Breast epithelium (tissue), 3 donors: ENCODE measurements at regions not wholly inside any gene's neighbourhood (a gene's known extent, or its start where the extent isn't known, plus 50 kb on each side); places are given as distances from the start of the nearest gene placed in this dataset.

Experiments used
- POLR2AphosphoS5 ChIP-seq, 3 donors: sonication (generic); formaldehyde crosslinking; IDR thresholded peaks; one replicate each; pipeline ENCODE4 v1.6.1; 2017; ENCODE audit warnings: antibody characterized with exemption in 3 of 3
- TF ChIP-seq, protein P1 (sequence below), 3 donors: fragments of 450-650 bp; IDR thresholded peaks; one replicate each; pipeline ENCODE4 v1.5.1; 2016 to 2017; ENCODE audit warnings: antibody characterized with exemption in 3 of 3, mild to moderate bottlenecking in 3 of 3, moderate library complexity in 3 of 3

DNA sequence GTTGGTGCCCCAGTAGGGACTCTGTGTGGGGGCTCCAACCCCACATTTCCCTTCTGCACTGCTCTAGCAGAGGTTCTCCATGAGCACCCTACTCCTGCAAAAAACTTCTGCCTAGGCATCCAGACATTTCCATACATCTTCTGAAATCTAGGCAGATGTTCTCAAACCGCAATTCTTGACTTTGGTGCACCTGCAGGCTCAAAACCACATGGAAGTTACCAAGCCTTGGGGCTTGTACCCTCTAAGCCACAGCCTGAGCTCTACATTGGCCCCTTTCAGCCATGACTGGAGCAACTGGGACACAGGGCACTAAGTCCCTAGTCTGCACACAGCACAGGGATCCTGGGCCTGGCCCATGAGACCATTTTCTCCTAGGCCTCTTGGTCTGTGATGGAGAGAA is 66.5 kb upstream of the VGLL3 start:
- TF ChIP-seq POLR2AphosphoS5 (IDR thresholded peaks at IDR 0.05): no peak
- TF ChIP-seq, protein P1, sequence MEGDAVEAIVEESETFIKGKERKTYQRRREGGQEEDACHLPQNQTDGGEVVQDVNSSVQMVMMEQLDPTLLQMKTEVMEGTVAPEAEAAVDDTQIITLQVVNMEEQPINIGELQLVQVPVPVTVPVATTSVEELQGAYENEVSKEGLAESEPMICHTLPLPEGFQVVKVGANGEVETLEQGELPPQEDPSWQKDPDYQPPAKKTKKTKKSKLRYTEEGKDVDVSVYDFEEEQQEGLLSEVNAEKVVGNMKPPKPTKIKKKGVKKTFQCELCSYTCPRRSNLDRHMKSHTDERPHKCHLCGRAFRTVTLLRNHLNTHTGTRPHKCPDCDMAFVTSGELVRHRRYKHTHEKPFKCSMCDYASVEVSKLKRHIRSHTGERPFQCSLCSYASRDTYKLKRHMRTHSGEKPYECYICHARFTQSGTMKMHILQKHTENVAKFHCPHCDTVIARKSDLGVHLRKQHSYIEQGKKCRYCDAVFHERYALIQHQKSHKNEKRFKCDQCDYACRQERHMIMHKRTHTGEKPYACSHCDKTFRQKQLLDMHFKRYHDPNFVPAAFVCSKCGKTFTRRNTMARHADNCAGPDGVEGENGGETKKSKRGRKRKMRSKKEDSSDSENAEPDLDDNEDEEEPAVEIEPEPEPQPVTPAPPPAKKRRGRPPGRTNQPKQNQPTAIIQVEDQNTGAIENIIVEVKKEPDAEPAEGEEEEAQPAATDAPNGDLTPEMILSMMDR (IDR thresholded peaks at IDR 0.05): no peak
